ENCODE measurements at regions not wholly inside any gene's neighbourhood (a gene's known extent, or its start where the extent isn't known, plus 50 kb on each side); places are given as distances from the start of the nearest gene placed in this dataset.

GRCh38 chr6:91173186-91173585, 586.3 kb upstream of the MAP3K7 start:
- DNase-seq (ENCODE audit: low spot score): no peak
- TF ChIP-seq, protein P1, sequence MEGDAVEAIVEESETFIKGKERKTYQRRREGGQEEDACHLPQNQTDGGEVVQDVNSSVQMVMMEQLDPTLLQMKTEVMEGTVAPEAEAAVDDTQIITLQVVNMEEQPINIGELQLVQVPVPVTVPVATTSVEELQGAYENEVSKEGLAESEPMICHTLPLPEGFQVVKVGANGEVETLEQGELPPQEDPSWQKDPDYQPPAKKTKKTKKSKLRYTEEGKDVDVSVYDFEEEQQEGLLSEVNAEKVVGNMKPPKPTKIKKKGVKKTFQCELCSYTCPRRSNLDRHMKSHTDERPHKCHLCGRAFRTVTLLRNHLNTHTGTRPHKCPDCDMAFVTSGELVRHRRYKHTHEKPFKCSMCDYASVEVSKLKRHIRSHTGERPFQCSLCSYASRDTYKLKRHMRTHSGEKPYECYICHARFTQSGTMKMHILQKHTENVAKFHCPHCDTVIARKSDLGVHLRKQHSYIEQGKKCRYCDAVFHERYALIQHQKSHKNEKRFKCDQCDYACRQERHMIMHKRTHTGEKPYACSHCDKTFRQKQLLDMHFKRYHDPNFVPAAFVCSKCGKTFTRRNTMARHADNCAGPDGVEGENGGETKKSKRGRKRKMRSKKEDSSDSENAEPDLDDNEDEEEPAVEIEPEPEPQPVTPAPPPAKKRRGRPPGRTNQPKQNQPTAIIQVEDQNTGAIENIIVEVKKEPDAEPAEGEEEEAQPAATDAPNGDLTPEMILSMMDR (conservative IDR thresholded peaks at IDR 0.05; ENCODE audit: low read depth): no peak
- CTCF ChIA-PET: no interaction called here
- POLR2A ChIA-PET (ENCODE audit: low non-redundant PET): interaction anchor here (0.6 kb wide), 1 partner anchor 35 kb away, joined by 3 read pairs; no protein-coding TSS in a partner anchor
- no peak overlapping the region for H3K27ac ChIP-seq

- ChIA-PET CTCF (interaction anchor here (0.6 kb wide), 1 partner anchor 182 kb away, joined by 4 read pairs; no protein-coding TSS in a partner anchor), POLR2A (ENCODE audit: low non-redundant PET) (no interaction called here)
- DNase-seq (ENCODE audit: low spot score): no peak
Measured at GRCh38 chr6:91171754-91172462, 585.0 kb upstream of the MAP3K7 start.

GRCh38 chr6:91167846-91168245, 581.0 kb upstream of the MAP3K7 start:
- POLR2A ChIA-PET (ENCODE audit: low non-redundant PET): no interaction called here
- no peak overlapping the region for H3K27ac ChIP-seq
- TF ChIP-seq, protein P1 (conservative IDR thresholded peaks at IDR 0.05; ENCODE audit: low read depth): peak; percentile 19; the same call in 1 of the 2 replicates
- DNase-seq (ENCODE audit: low spot score): no peak
- CTCF ChIA-PET: interaction anchor here (0.6 to 0.9 kb wide), 2 partner anchors 12 to 1141 kb away, joined by 3 read pairs; no protein-coding TSS in a partner anchor

More at GRCh38 chr6:91171754-91172462, 585.0 kb upstream of the MAP3K7 start:
- TF ChIP-seq, protein P1 (conservative IDR thresholded peaks at IDR 0.05; ENCODE audit: low read depth): no peak
- H3K27ac ChIP-seq: no peak overlapping the region

DNA sequence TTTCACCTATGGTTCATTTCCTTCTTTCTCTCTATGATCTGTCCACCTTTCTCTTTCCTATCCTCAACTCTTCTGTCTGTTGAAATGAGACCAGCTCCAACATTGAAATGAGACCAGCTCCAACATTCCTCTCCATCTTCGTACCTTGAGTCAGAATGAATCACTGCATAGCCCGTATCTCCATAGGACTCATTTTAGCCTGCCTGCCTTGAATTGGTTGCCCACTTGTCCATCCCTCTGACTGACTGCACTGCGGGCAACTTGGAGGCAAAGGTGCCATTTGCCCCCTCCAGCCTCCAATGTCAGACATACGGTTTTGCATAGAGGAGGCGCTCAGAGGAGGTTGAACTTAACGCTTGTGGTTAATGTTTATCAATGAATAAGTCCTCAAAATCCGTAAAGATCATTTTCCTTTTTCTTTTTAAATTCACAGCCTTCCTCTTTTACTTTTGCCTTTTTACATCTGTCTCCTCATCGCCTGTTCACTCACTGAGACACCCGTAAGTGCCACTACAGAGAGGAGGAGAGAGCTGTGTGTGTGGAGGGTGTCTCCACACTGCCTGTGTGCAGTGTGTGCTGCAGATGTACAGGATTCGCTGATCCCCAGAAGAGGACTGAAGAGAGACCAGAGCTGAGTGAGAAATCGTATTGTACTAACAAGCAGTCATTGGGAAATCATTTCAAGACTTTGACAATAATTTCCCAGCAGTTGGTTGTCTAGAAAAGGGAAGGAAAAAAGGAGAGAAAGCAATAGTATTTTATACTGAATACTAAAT, 579.6 kb upstream of the MAP3K7 start:
- H3K27ac ChIP-seq: no peak overlapping the region
- POLR2A ChIA-PET (ENCODE audit: low non-redundant PET): no interaction called here
- TF ChIP-seq, protein P1 (conservative IDR thresholded peaks at IDR 0.05; ENCODE audit: low read depth): no peak
- DNase-seq (ENCODE audit: low spot score): no peak
- CTCF ChIA-PET: interaction anchor here (0.6 kb wide), 1 partner anchor 102 kb away, joined by 4 read pairs; no protein-coding TSS in a partner anchor

GRCh38 chr6:91164105-91164504, 577.2 kb upstream of the MAP3K7 start:
- POLR2A ChIA-PET (ENCODE audit: low non-redundant PET): no interaction called here
- DNase-seq (ENCODE audit: low spot score): no peak
- TF ChIP-seq, protein P1 (conservative IDR thresholded peaks at IDR 0.05; ENCODE audit: low read depth): no peak
- H3K27ac ChIP-seq: no peak overlapping the region
- CTCF ChIA-PET: no interaction called here

DNA sequence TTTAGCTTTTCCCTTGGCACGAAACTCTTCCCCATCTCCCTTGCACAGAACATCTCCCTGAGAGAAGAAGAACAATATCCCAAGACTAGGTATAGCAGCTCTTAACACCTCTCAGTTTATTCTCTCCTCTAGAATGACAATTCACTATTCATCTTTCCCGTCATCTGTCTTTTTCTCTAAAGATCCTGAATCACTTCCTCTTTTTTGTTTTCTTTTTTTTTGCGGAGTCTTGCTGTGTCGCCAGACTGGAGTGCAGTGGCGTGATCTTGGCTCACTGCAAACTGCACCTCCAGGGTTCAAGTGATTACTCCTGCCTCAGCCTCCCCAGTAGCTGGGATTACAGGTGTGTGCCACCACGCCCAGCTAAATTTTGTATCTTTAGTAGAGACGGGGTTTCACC, 574.4 kb upstream of the MAP3K7 start:
- TF ChIP-seq, protein P1 (conservative IDR thresholded peaks at IDR 0.05; ENCODE audit: low read depth): no peak
- ChIA-PET POLR2A (ENCODE audit: low non-redundant PET) (no interaction called here), CTCF (no interaction called here)
- H3K27ac ChIP-seq: no peak overlapping the region
- no peak for DNase-seq (ENCODE audit: low spot score)
